A673 (cell line): ENCODE measurements at regions not wholly inside any gene's neighbourhood (a gene's known extent, or its start where the extent isn't known, plus 50 kb on each side); places are given as distances from the start of the nearest gene placed in this dataset.

Source experiments
- EZH2 ChIP-seq: fragments of 200-600 bp; sonication (generic); IDR thresholded peaks from 2 replicates; pipeline ENCODE4 v1.6.1; 2017; ENCODE audit warnings: borderline replicate concordance, low read depth, mild to moderate bottlenecking, mixed read lengths, antibody characterized with exemption, low read length; ENCODE audit not compliant: poor library complexity, severe bottlenecking
- TF ChIP-seq, protein P1 (sequence below): fragments of 300-800, 200-600 bp; sonication (generic); conservative IDR thresholded peaks from 2 replicates; pipeline ENCODE4 v1.5.1; 2017; ENCODE audit warnings: low read depth, mild to moderate bottlenecking, antibody characterized with exemption, low read length, moderate library complexity, mixed read lengths

DNA sequence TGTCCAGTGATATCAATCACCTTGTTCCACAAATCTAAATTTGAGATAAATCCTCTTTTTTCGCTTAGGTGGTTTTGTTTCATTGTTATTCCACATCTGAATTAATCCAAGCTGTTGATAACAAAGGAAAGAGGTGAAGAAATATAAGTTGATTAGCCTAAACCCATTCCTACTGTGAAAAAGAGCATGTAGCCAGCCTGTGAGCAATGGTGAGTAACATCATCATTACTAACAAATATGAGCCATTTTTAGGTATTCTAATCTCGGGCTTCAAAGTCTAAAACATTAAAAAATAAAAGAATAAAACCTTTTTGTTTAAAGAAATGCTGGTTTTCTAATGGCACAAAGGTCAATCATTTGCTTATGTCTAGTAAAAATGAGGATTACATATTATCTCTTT is 52.1 kb upstream of the P3H2 start:
- TF ChIP-seq, protein P1, sequence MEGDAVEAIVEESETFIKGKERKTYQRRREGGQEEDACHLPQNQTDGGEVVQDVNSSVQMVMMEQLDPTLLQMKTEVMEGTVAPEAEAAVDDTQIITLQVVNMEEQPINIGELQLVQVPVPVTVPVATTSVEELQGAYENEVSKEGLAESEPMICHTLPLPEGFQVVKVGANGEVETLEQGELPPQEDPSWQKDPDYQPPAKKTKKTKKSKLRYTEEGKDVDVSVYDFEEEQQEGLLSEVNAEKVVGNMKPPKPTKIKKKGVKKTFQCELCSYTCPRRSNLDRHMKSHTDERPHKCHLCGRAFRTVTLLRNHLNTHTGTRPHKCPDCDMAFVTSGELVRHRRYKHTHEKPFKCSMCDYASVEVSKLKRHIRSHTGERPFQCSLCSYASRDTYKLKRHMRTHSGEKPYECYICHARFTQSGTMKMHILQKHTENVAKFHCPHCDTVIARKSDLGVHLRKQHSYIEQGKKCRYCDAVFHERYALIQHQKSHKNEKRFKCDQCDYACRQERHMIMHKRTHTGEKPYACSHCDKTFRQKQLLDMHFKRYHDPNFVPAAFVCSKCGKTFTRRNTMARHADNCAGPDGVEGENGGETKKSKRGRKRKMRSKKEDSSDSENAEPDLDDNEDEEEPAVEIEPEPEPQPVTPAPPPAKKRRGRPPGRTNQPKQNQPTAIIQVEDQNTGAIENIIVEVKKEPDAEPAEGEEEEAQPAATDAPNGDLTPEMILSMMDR, result no peak
- TF ChIP-seq EZH2, result no peak
